Keratinocyte (primary cell): ENCODE measurements at regions not wholly inside any gene's neighbourhood (a gene's known extent, or its start where the extent isn't known, plus 50 kb on each side); places are given as distances from the start of the nearest gene placed in this dataset.

Source experiments
- DNase-seq: peaks from one replicate; pipeline ENCODE4 v3.0.0-alpha.2; 2011; ENCODE audit warnings: low read depth, missing footprints, low spot score
- FAIRE-seq: peaks from 2 replicates; lab custom pipeline; 2011; peaks lifted over from hg19 to GRCh38; lab: Jason Lieb, UNC
- H2AFZ ChIP-seq: 2 replicates; pipeline ENCODE4 v1.6.0; 2012; ENCODE audit warnings: low read length, control low read depth, inconsistent platforms; ENCODE audit not compliant: control insufficient read depth
- H3K27ac ChIP-seq: 2 replicates; pipeline ENCODE4 v1.5.1; 2011; ENCODE audit warnings: low read length; ENCODE audit not compliant: control insufficient read depth, insufficient read depth
- H3K27me3 ChIP-seq: 3 replicates; pipeline ENCODE4 v1.6.0; 2011; ENCODE audit warnings: low read length; ENCODE audit not compliant: control insufficient read depth, insufficient read depth; ENCODE audit errors: extremely low read depth
- H3K36me3 ChIP-seq, 2 experiments: 2 replicates in 1 of 2; 3 replicates in 1 of 2; pipeline ENCODE4 v1.5.1; 2011; ENCODE audit warnings: low read length in 2 of 2, mild to moderate bottlenecking in 1 of 2; ENCODE audit not compliant: control insufficient read depth in 2 of 2, insufficient read depth in 2 of 2; ENCODE audit errors: extremely low read depth in 1 of 2
- H3K4me1 ChIP-seq: 3 replicates; pipeline ENCODE4 v1.5.1; 2011; ENCODE audit warnings: low read length; ENCODE audit not compliant: control insufficient read depth, insufficient read depth; ENCODE audit errors: extremely low read depth
- H3K4me2 ChIP-seq: 3 replicates; pipeline ENCODE4 v1.6.0; 2011; ENCODE audit warnings: low read depth, low read length; ENCODE audit not compliant: control insufficient read depth, insufficient read depth; ENCODE audit errors: extremely low read depth
- H3K4me3 ChIP-seq, 3 experiments: fragments of 200-600 bp in 1 of 3; sonication (generic) in 1 of 3; 2 replicates in 2 of 3; 3 replicates in 1 of 3; pipeline ENCODE4 v1.5.1; 2011 to 2016; ENCODE audit warnings: low read length in 3 of 3, mild to moderate bottlenecking in 3 of 3, control low read depth in 2 of 3, inconsistent platforms in 1 of 3, low read depth in 1 of 3, mixed read lengths in 1 of 3, mixed run types in 1 of 3, moderate library complexity in 1 of 3; ENCODE audit not compliant: control insufficient read depth in 2 of 3, insufficient read depth in 2 of 3; ENCODE audit errors: extremely low read depth in 1 of 3
- H3K79me2 ChIP-seq: 2 replicates; pipeline ENCODE4 v1.6.0; 2012; ENCODE audit warnings: low read length; ENCODE audit not compliant: control insufficient read depth, insufficient read depth
- H3K9ac ChIP-seq: 3 replicates; pipeline ENCODE4 v1.6.0; 2011; ENCODE audit warnings: low read length; ENCODE audit not compliant: control insufficient read depth, insufficient read depth; ENCODE audit errors: extremely low read depth
- H3K9me1 ChIP-seq: 3 replicates; pipeline ENCODE4 v1.6.0; 2011; ENCODE audit warnings: low read length; ENCODE audit not compliant: control insufficient read depth, insufficient read depth; ENCODE audit errors: extremely low read depth
- H3K9me3 ChIP-seq: 2 replicates; pipeline ENCODE4 v1.5.1; 2012; ENCODE audit warnings: low read depth, low read length; ENCODE audit not compliant: control insufficient read depth
- H4K20me1 ChIP-seq: 3 replicates; pipeline ENCODE4 v1.6.0; 2011; ENCODE audit warnings: low read length; ENCODE audit not compliant: control insufficient read depth, insufficient read depth; ENCODE audit errors: extremely low read depth
- EZH2 ChIP-seq: IDR thresholded peaks from one replicate; pipeline ENCODE4 v1.6.1; 2012; ENCODE audit warnings: inconsistent platforms, mild to moderate bottlenecking, low read length, moderate library complexity
- dilution Hi-C: fragments of 300-500 bp; cut with MboI; formaldehyde crosslinking; loops from one replicate; pipeline ENCODE4 v1.7.0; 2020; ENCODE audit warnings: low sequenced_read_pairs; ENCODE audit not compliant: extremely low pct_ligation_motif_present
- TF ChIP-seq, protein P1 (sequence below), 3 experiments: IDR thresholded peaks in 1 of 3; conservative IDR thresholded peaks in 1 of 3; optimal IDR thresholded peaks in 1 of 3; 2 replicates in 2 of 3; 3 replicates in 1 of 3; pipeline versions ENCODE3 to v1.5.1; 2011; ENCODE audit warnings: low read length in 3 of 3, mild to moderate bottlenecking in 3 of 3, moderate library complexity in 2 of 3, control low read depth in 1 of 3, inconsistent platforms in 1 of 3; ENCODE audit not compliant: insufficient read depth in 2 of 3; ENCODE audit errors: extremely low read depth in 1 of 3

DNA sequence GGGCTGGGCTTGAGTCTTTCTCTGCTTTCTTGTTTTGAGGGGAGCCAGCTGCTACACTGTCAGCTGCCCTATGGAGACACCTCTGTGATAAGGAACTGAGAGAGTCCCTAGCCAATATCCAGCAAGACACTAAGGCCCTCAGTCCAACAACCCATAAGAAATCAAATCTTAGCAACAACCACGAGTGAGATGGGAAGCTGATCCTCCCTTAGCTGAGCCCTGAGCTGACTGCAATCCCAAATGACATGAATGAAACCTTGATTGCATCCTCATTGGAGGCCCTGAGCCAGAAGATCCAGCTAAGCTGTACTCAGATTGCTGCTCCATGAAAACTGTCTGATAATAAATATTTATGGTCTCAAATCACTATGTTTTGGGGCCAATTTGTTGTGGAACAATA is 302.1 kb upstream of the MME start:
- FAIRE-seq: no peak
- dilution Hi-C loops: loop anchor here (25.0 kb wide), 1 partner anchor 559 kb away; no protein-coding TSS in a partner anchor

GRCh38 chr3:154776549-154777225 is 303.4 kb upstream of the MME start:
- H3K4me3 ChIP-seq: no peak overlapping the region
- no peak overlapping the region for H3K27ac ChIP-seq
- H2AFZ ChIP-seq: no peak overlapping the region
- DNase-seq: no peak
- H3K36me3 ChIP-seq: no peaks in the 10 kb centered on the region
- dilution Hi-C loops: loop anchor here (25.0 kb wide), 1 partner anchor 561 kb away; no protein-coding TSS in a partner anchor
- no peaks in the 10 kb centered on the region for H4K20me1 ChIP-seq
- no peak for FAIRE-seq
- no peak overlapping the region for H3K9ac ChIP-seq
- no peaks in the 10 kb centered on the region for H3K9me3 ChIP-seq
- no peaks in the 10 kb centered on the region for H3K79me2 ChIP-seq
- H3K4me1 ChIP-seq: no peaks in the 10 kb centered on the region
- no peak overlapping the region for H3K4me2 ChIP-seq
- no peaks in the 10 kb centered on the region for H3K27me3 ChIP-seq
- H3K9me1 ChIP-seq: no peaks in the 10 kb centered on the region
- no peak for TF ChIP-seq EZH2
- TF ChIP-seq, protein P1, sequence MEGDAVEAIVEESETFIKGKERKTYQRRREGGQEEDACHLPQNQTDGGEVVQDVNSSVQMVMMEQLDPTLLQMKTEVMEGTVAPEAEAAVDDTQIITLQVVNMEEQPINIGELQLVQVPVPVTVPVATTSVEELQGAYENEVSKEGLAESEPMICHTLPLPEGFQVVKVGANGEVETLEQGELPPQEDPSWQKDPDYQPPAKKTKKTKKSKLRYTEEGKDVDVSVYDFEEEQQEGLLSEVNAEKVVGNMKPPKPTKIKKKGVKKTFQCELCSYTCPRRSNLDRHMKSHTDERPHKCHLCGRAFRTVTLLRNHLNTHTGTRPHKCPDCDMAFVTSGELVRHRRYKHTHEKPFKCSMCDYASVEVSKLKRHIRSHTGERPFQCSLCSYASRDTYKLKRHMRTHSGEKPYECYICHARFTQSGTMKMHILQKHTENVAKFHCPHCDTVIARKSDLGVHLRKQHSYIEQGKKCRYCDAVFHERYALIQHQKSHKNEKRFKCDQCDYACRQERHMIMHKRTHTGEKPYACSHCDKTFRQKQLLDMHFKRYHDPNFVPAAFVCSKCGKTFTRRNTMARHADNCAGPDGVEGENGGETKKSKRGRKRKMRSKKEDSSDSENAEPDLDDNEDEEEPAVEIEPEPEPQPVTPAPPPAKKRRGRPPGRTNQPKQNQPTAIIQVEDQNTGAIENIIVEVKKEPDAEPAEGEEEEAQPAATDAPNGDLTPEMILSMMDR (optimal IDR thresholded peaks at IDR 0.05 in 1 of 3, IDR thresholded peaks at IDR 0.05 in 1 of 3, conservative IDR thresholded peaks at IDR 0.05 in 1 of 3; ENCODE audit: extremely low read depth in 1 of 3, insufficient read depth in 2 of 3, low read length in 3 of 3): no peak

More for the DNA sequence above, 302.1 kb upstream of the MME start:
- no peak overlapping the region for H3K9ac ChIP-seq
- no peaks in the 10 kb centered on the region for H3K9me1 ChIP-seq
- no peaks in the 10 kb centered on the region for H3K79me2 ChIP-seq
- no peak overlapping the region for H3K27ac ChIP-seq
- TF ChIP-seq, protein P1 (optimal IDR thresholded peaks at IDR 0.05 in 1 of 3, IDR thresholded peaks at IDR 0.05 in 1 of 3, conservative IDR thresholded peaks at IDR 0.05 in 1 of 3; ENCODE audit: extremely low read depth in 1 of 3, insufficient read depth in 2 of 3, low read length in 3 of 3): no peak
- TF ChIP-seq EZH2: no peak
- no peaks in the 10 kb centered on the region for H3K36me3 ChIP-seq
- H3K9me3 ChIP-seq: no peaks in the 10 kb centered on the region
- no peak overlapping the region for H2AFZ ChIP-seq
- no peaks in the 10 kb centered on the region for H3K27me3 ChIP-seq
- H3K4me3 ChIP-seq: no peak overlapping the region
- H3K4me2 ChIP-seq: no peak overlapping the region
- no peak for DNase-seq
- H3K4me1 ChIP-seq: no peaks in the 10 kb centered on the region
- no peaks in the 10 kb centered on the region for H4K20me1 ChIP-seq
